GM23338 (cell line): ENCODE measurements at regions not wholly inside any gene's neighbourhood (a gene's known extent, or its start where the extent isn't known, plus 50 kb on each side); places are given as distances from the start of the nearest gene placed in this dataset.

Experiments used
- ATAC-seq: fragments of 200-7000 bp; cut with Tn5 transposase; 3 replicates; pipeline ENCODE4 v1.9.1; 2020
- DNase-seq: peaks from one replicate; pipeline ENCODE4 v3.0.0-alpha.2; 2015; ENCODE audit warnings: low spot score
- H2AFZ ChIP-seq: fragments of 200-600 bp; sonication (generic); 2 replicates; pipeline ENCODE4 v1.8.0; 2016; ENCODE audit warnings: antibody characterized with exemption, mild to moderate bottlenecking, moderate library complexity
- H3F3A ChIP-seq: fragments of 200-600 bp; sonication (generic); replicated peaks from 2 replicates; pipeline ENCODE4 v1.8.0; 2017; ENCODE audit warnings: antibody characterized with exemption, mixed run types, low read depth
- H3K27ac ChIP-seq: fragments of 200-600 bp; sonication (generic); 2 replicates; pipeline ENCODE4 v1.6.1; 2016; ENCODE audit warnings: low read depth
- H3K27me3 ChIP-seq: fragments of 200-600 bp; sonication (generic); 2 replicates; pipeline ENCODE4 v1.8.0; 2016; ENCODE audit warnings: mild to moderate bottlenecking, mixed run types, moderate library complexity; ENCODE audit not compliant: insufficient read depth
- H3K36me3 ChIP-seq: fragments of 200-600 bp; sonication (generic); 2 replicates; pipeline ENCODE4 v1.8.0; 2016; ENCODE audit warnings: mild to moderate bottlenecking; ENCODE audit not compliant: insufficient read depth
- H3K4me1 ChIP-seq: fragments of 200-600 bp; sonication (generic); 2 replicates; pipeline ENCODE4 v1.8.0; 2016; ENCODE audit warnings: mild to moderate bottlenecking, moderate library complexity; ENCODE audit not compliant: insufficient read depth
- H3K4me2 ChIP-seq: fragments of 200-600 bp; sonication (generic); 2 replicates; pipeline ENCODE4 v1.7.1; 2017; ENCODE audit warnings: mixed run types
- H3K4me3 ChIP-seq: fragments of 200-600 bp; sonication (generic); 2 replicates; pipeline ENCODE4 v1.6.1; 2016; ENCODE audit warnings: mixed run types
- H3K79me2 ChIP-seq: fragments of 200-600 bp; sonication (generic); replicated peaks from 2 replicates; pipeline ENCODE4 v1.8.0; 2017; ENCODE audit warnings: mild to moderate bottlenecking; ENCODE audit not compliant: insufficient read depth
- H3K9me2 ChIP-seq: fragments of 200-600 bp; sonication (generic); 2 replicates; pipeline ENCODE4 v1.8.0; 2017; ENCODE audit not compliant: insufficient read depth
- H4K20me1 ChIP-seq: fragments of 200-600 bp; sonication (generic); replicated peaks from 2 replicates; pipeline ENCODE4 v1.8.0; 2017; ENCODE audit warnings: mild to moderate bottlenecking; ENCODE audit not compliant: insufficient read depth
- H3K27ac Mint-ChIP-seq: 2 replicates; pipeline ENCODE4 v1.8.0; 2020; ENCODE audit warnings: inconsistent platforms, mild to moderate bottlenecking, moderate library complexity, mixed read lengths
- H3K27me3 Mint-ChIP-seq: 3 replicates; pipeline ENCODE4 v1.8.0; 2022; ENCODE audit warnings: low read depth, mild to moderate bottlenecking, moderate library complexity, mixed read lengths, inconsistent platforms; ENCODE audit not compliant: insufficient read depth, poor library complexity
- H3K36me3 Mint-ChIP-seq: 3 replicates; pipeline ENCODE4 v1.8.0; 2021; ENCODE audit warnings: low read depth, mild to moderate bottlenecking, inconsistent platforms, moderate library complexity, mixed read lengths
- H3K4me1 Mint-ChIP-seq: 3 replicates; pipeline ENCODE4 v1.8.0; 2020; ENCODE audit warnings: mild to moderate bottlenecking, inconsistent platforms, mixed read lengths
- H3K4me3 Mint-ChIP-seq: 3 replicates; pipeline ENCODE4 v1.8.0; 2021; ENCODE audit warnings: moderate library complexity, mild to moderate bottlenecking, inconsistent platforms, mixed read lengths
- H3K9me3 Mint-ChIP-seq: 3 replicates; pipeline ENCODE4 v1.8.0; 2020; ENCODE audit warnings: moderate library complexity, mild to moderate bottlenecking, inconsistent platforms, mixed read lengths
- CREB1 ChIP-seq: fragments of 250-450 bp; sonication (Bioruptor Pico); IDR thresholded peaks from 2 replicates; pipeline ENCODE4 v1.5.0; 2020; ENCODE audit warnings: low read depth, mild to moderate bottlenecking, moderate library complexity
- ETS1 ChIP-seq: IDR thresholded peaks from 2 replicates; pipeline ENCODE4 v1.6.1; 2016; ENCODE audit warnings: antibody characterized with exemption
- EZH2 ChIP-seq: fragments of 200-600 bp; sonication (generic); IDR thresholded peaks from one replicate; pipeline ENCODE4 v1.8.0; 2017; ENCODE audit warnings: antibody characterized with exemption, mild to moderate bottlenecking, low read depth; ENCODE audit not compliant: unreplicated experiment
- EZH2phosphoT487 ChIP-seq: fragments of 200-600 bp; sonication (generic); IDR thresholded peaks from one replicate; pipeline ENCODE4 v1.8.1; 2018; ENCODE audit warnings: antibody characterized with exemption; ENCODE audit not compliant: unreplicated experiment
- JUNB ChIP-seq: IDR thresholded peaks from one replicate; pipeline ENCODE4 v1.6.1; 2016; ENCODE audit warnings: antibody characterized with exemption; ENCODE audit not compliant: unreplicated experiment
- NANOG ChIP-seq: IDR thresholded peaks from 2 replicates; pipeline ENCODE4 v1.6.1; 2016; ENCODE audit warnings: antibody characterized with exemption, borderline replicate concordance
- POLR2AphosphoS5 ChIP-seq: IDR thresholded peaks from 2 replicates; pipeline ENCODE4 v1.6.1; 2016; ENCODE audit warnings: antibody characterized with exemption, low read depth
- REST ChIP-seq: IDR thresholded peaks from one replicate; pipeline ENCODE4 v1.6.1; 2018; ENCODE audit warnings: antibody characterized with exemption; ENCODE audit not compliant: unreplicated experiment
- STAT1 ChIP-seq: IDR thresholded peaks from one replicate; pipeline ENCODE4 v1.6.1; 2016; ENCODE audit warnings: antibody characterized with exemption; ENCODE audit not compliant: unreplicated experiment
- ZNF114 ChIP-seq: fragments of 250-450 bp; sonication (Bioruptor Pico); IDR thresholded peaks from 2 replicates; pipeline ENCODE4 v1.5.0; 2020; ENCODE audit warnings: mild to moderate bottlenecking, moderate library complexity
- ZNF331 ChIP-seq: fragments of 250-450 bp; sonication (Bioruptor Pico); IDR thresholded peaks from 2 replicates; pipeline ENCODE4 v1.5.0; 2020; ENCODE audit warnings: low read depth, mild to moderate bottlenecking, moderate library complexity
- ZNF462 ChIP-seq: fragments of 250-450 bp; sonication (Bioruptor Pico); IDR thresholded peaks from 2 replicates; pipeline ENCODE4 v1.5.0; 2020; ENCODE audit warnings: mild to moderate bottlenecking, moderate library complexity
- TF ChIP-seq, protein P1 (sequence below), 2 experiments: fragments of 200-600 bp in 1 of 2; sonication (generic) in 1 of 2; conservative IDR thresholded peaks; 2 replicates each; pipeline versions ENCODE4 v1.5.1 to v1.6.1; 2016 to 2017; ENCODE audit warnings: antibody characterized with exemption in 2 of 2, low read depth in 2 of 2, mild to moderate bottlenecking in 2 of 2, moderate library complexity in 1 of 2

DNA sequence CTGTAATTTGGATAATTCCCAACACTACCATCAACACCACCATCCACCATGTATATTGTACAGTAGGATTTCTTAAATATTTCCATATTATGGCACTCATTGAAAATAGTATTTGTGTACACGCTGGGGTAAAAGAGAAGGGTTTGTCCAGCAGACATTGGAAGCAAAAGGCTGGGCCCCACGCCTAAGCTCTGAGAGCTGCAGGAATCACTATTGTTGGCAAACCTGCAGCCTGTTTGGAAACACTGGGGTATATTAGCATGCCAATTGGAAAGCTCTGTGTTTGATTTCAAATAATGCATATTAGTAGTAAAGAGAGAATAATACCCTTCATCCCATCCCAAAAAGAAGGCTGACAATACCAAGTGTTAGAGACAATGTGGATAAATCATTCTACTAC is 81.5 kb upstream of the DPYD start:
- Histone ChIP-seq H3K79me2 (no peaks in the 10 kb centered on the region), H3K27me3 (no peaks in the 10 kb centered on the region), H3K4me1 (peaks cover 11% of the 10 kb centered on the region; the same call in 1 of the 2 replicates), H3K4me2 (0 out of 2 replicates have a peak overlapping the region, but pooled peaks have one; percentile 0), H2AFZ (no peak overlapping the region), H3K27ac (no peak overlapping the region), H3K9me2 (no peaks in the 10 kb centered on the region), H3K36me3 (no peaks in the 10 kb centered on the region), H4K20me1 (no peaks in the 10 kb centered on the region; the same call in 1 of the 2 replicates), H3K4me3 (no peak overlapping the region), H3F3A (no peaks in the 10 kb centered on the region)
- H3K9me3 Mint-ChIP-seq: no peaks in the 10 kb centered on the region
- H3K27me3 Mint-ChIP-seq: no peaks in the 10 kb centered on the region
- TF ChIP-seq CREB1 (CRISPR knock-in tag) (no peak), STAT1 (no peak), NANOG (no peak), REST (no peak), EZH2phosphoT487 (no peak), ZNF462 (no peak), ZNF114 (CRISPR knock-in tag) (no peak), JUNB (no peak), ZNF331 (no peak), EZH2 (no peak), POLR2AphosphoS5 (no peak), ETS1 (no peak)
- TF ChIP-seq, protein P1, sequence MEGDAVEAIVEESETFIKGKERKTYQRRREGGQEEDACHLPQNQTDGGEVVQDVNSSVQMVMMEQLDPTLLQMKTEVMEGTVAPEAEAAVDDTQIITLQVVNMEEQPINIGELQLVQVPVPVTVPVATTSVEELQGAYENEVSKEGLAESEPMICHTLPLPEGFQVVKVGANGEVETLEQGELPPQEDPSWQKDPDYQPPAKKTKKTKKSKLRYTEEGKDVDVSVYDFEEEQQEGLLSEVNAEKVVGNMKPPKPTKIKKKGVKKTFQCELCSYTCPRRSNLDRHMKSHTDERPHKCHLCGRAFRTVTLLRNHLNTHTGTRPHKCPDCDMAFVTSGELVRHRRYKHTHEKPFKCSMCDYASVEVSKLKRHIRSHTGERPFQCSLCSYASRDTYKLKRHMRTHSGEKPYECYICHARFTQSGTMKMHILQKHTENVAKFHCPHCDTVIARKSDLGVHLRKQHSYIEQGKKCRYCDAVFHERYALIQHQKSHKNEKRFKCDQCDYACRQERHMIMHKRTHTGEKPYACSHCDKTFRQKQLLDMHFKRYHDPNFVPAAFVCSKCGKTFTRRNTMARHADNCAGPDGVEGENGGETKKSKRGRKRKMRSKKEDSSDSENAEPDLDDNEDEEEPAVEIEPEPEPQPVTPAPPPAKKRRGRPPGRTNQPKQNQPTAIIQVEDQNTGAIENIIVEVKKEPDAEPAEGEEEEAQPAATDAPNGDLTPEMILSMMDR (conservative IDR thresholded peaks at IDR 0.05; ENCODE audit: low read depth in 2 of 2): no peak
- ATAC-seq (peak; percentile 73), DNase-seq (peak; percentile 14)
- H3K4me3 Mint-ChIP-seq: no peak overlapping the region
- H3K4me1 Mint-ChIP-seq: peaks cover 11% of the 10 kb centered on the region; the same call in 2 of the 3 replicates
- 0 out of 2 replicates have a peak overlapping the region, but pooled peaks have one; percentile 62 for H3K27ac Mint-ChIP-seq
- no peaks in the 10 kb centered on the region for H3K36me3 Mint-ChIP-seq
